ENCODE measurements at regions not wholly inside any gene's neighbourhood (a gene's known extent, or its start where the extent isn't known, plus 50 kb on each side); places are given as distances from the start of the nearest gene placed in this dataset.
A peak's percentile ranks its signal among the peaks of the same experiment; 100 is the strongest.

- CTCF ChIA-PET = no interaction called here
- H3K27ac ChIP-seq (ENCODE audit: low read length) = no peak overlapping the region
- intact Hi-C loops (cut with micrococcal nuclease) = no loop called here
- H3K9me3 ChIP-seq (ENCODE audit: low read length) = no peaks in the 10 kb centered on the region
- no peaks in the 10 kb centered on the region for H3K27me3 ChIP-seq (ENCODE audit: low read length)
- peaks cover 5% of the 10 kb centered on the region; the same call in 1 of the 2 replicates for H3K4me1 ChIP-seq (ENCODE audit: insufficient read depth, low read length)
- ATAC-seq (no peak), DNase-seq (peak; percentile 22)
- no peaks in the 10 kb centered on the region for H3K36me3 ChIP-seq (ENCODE audit: low read depth, low read length)
- BruUV-seq (replicated peaks) = no TSS peak
- H3F3A ChIP-seq (ENCODE audit: low read length, unreplicated experiment) = no peaks in the 10 kb centered on the region
- H3K79me2 ChIP-seq (ENCODE audit: low read length) = no peaks in the 10 kb centered on the region
- no peaks in the 10 kb centered on the region for H3K9me2 ChIP-seq (replicated peaks; ENCODE audit: low read length)
- TF ChIP-seq EZH2phosphoT487 (IDR thresholded peaks at IDR 0.05; ENCODE audit: borderline replicate concordance, low read length) (no peak), CTCF (conservative IDR thresholded peaks at IDR 0.05; ENCODE audit: low read depth, low read length) (no peak), EZH2 (IDR thresholded peaks at IDR 0.05; ENCODE audit: low read length, unreplicated experiment) (no peak)
- POLR2A ChIA-PET (ENCODE audit: unreplicated experiment) = no interaction called here
- no peak overlapping the region for H2AFZ ChIP-seq (ENCODE audit: low read length)
- H3K4me3 ChIP-seq (ENCODE audit: low read length) = no peak overlapping the region
- no peak overlapping the region for H3K4me2 ChIP-seq (ENCODE audit: low read length)
- H3K9ac ChIP-seq (ENCODE audit: low read length) = no peak overlapping the region
- H4K20me1 ChIP-seq (ENCODE audit: low read length) = no peaks in the 10 kb centered on the region
Observed at GRCh38 chr6:22433745-22434144, 135.6 kb upstream of the HDGFL1 start.

- TF ChIP-seq EZH2phosphoT487 (IDR thresholded peaks at IDR 0.05; ENCODE audit: borderline replicate concordance, low read length) (no peak), CTCF (conservative IDR thresholded peaks at IDR 0.05; ENCODE audit: low read depth, low read length) (no peak), EZH2 (IDR thresholded peaks at IDR 0.05; ENCODE audit: low read length, unreplicated experiment) (no peak)
- no peak overlapping the region for H3K27ac ChIP-seq (ENCODE audit: low read length)
- no peaks in the 10 kb centered on the region for H3K9me2 ChIP-seq (replicated peaks; ENCODE audit: low read length)
- H3K9me3 ChIP-seq (ENCODE audit: low read length) = no peaks in the 10 kb centered on the region
- no TSS peak for BruUV-seq (replicated peaks)
- no peaks in the 10 kb centered on the region for H3K79me2 ChIP-seq (ENCODE audit: low read length)
- no peaks in the 10 kb centered on the region for H3K27me3 ChIP-seq (ENCODE audit: low read length)
- H3K4me3 ChIP-seq (ENCODE audit: low read length) = no peak overlapping the region
- DNase-seq (no peak), ATAC-seq (no peak)
- H3F3A ChIP-seq (ENCODE audit: low read length, unreplicated experiment) = no peaks in the 10 kb centered on the region
- ChIA-PET POLR2A (ENCODE audit: unreplicated experiment) (no interaction called here), CTCF (no interaction called here)
- H3K4me1 ChIP-seq (ENCODE audit: insufficient read depth, low read length) = peaks cover 5% of the 10 kb centered on the region; the same call in 1 of the 2 replicates
- H2AFZ ChIP-seq (ENCODE audit: low read length) = no peak overlapping the region
- intact Hi-C loops (cut with micrococcal nuclease) = no loop called here
- H3K36me3 ChIP-seq (ENCODE audit: low read depth, low read length) = no peaks in the 10 kb centered on the region
- H4K20me1 ChIP-seq (ENCODE audit: low read length) = no peaks in the 10 kb centered on the region
- no peak overlapping the region for H3K9ac ChIP-seq (ENCODE audit: low read length)
- H3K4me2 ChIP-seq (ENCODE audit: low read length) = no peak overlapping the region
Observed at GRCh38 chr6:22435151-22435550, 134.2 kb upstream of the HDGFL1 start.

- DNase-seq (no peak), ATAC-seq (no peak)
- no peak overlapping the region for H3K4me3 ChIP-seq (ENCODE audit: low read length)
- H3K4me1 ChIP-seq (ENCODE audit: insufficient read depth, low read length) = peaks cover 5% of the 10 kb centered on the region; the same call in 1 of the 2 replicates
- CTCF ChIA-PET = no interaction called here
- no peak overlapping the region for H2AFZ ChIP-seq (ENCODE audit: low read length)
- no peaks in the 10 kb centered on the region for H3K36me3 ChIP-seq (ENCODE audit: low read depth, low read length)
- H3K9me2 ChIP-seq (replicated peaks; ENCODE audit: low read length) = no peaks in the 10 kb centered on the region
- no peaks in the 10 kb centered on the region for H3K79me2 ChIP-seq (ENCODE audit: low read length)
- no peak overlapping the region for H3K27ac ChIP-seq (ENCODE audit: low read length)
- H3K27me3 ChIP-seq (ENCODE audit: low read length) = no peaks in the 10 kb centered on the region
- H3K9ac ChIP-seq (ENCODE audit: low read length) = no peak overlapping the region
- H3F3A ChIP-seq (ENCODE audit: low read length, unreplicated experiment) = no peaks in the 10 kb centered on the region
- POLR2A ChIA-PET (ENCODE audit: unreplicated experiment) = no interaction called here
- no peaks in the 10 kb centered on the region for H4K20me1 ChIP-seq (ENCODE audit: low read length)
- BruUV-seq (replicated peaks) = no TSS peak
- no peaks in the 10 kb centered on the region for H3K9me3 ChIP-seq (ENCODE audit: low read length)
- TF ChIP-seq CTCF (conservative IDR thresholded peaks at IDR 0.05; ENCODE audit: low read depth, low read length) (no peak), EZH2phosphoT487 (IDR thresholded peaks at IDR 0.05; ENCODE audit: borderline replicate concordance, low read length) (no peak), EZH2 (IDR thresholded peaks at IDR 0.05; ENCODE audit: low read length, unreplicated experiment) (no peak)
- no peak overlapping the region for H3K4me2 ChIP-seq (ENCODE audit: low read length)
- intact Hi-C loops (cut with micrococcal nuclease) = no loop called here
Observed at GRCh38 chr6:22436134-22436533, 133.2 kb upstream of the HDGFL1 start.

All from PC-3 (cell line).